HepG2 (cell line): ENCODE measurements at regions not wholly inside any gene's neighbourhood (a gene's known extent, or its start where the extent isn't known, plus 50 kb on each side); places are given as distances from the start of the nearest gene placed in this dataset.

Experiments used
- ELF1 ChIP-seq: sonication (generic); formaldehyde crosslinking; IDR thresholded peaks from 2 replicates; pipeline ENCODE4 v1.4.0; 2020; ENCODE audit warnings: missing genetic modification reagents
- FOXC1 ChIP-seq: sonication (generic); formaldehyde crosslinking; IDR thresholded peaks from 2 replicates; pipeline ENCODE4 v1.8.0; 2022; ENCODE audit warnings: mild to moderate bottlenecking, missing genetic modification reagents, borderline replicate concordance
- RAD21 ChIP-seq: fragments of 450-650 bp; formaldehyde crosslinking; IDR thresholded peaks from 2 replicates; pipeline ENCODE4 v1.5.0; 2020; ENCODE audit warnings: mild to moderate bottlenecking
- RXRA ChIP-seq: sonication (generic); formaldehyde crosslinking; IDR thresholded peaks from 2 replicates; pipeline ENCODE4 v1.5.1; 2020; ENCODE audit warnings: missing genetic modification reagents
- SNRNP70 ChIP-seq: fragments of 200-400 bp; formaldehyde crosslinking; IDR thresholded peaks from 2 replicates; pipeline ENCODE4 v1.6.1; 2017; ENCODE audit warnings: mild to moderate bottlenecking, low read depth, low read length, moderate library complexity
- SRF ChIP-seq: IDR thresholded peaks from 2 replicates; pipeline ENCODE4 v1.6.1; 2011; ENCODE audit warnings: mild to moderate bottlenecking, low read depth, low read length, moderate library complexity
- ZSCAN30 ChIP-seq: sonication (generic); formaldehyde crosslinking; IDR thresholded peaks from 2 replicates; pipeline ENCODE4 v1.5.0; 2020; ENCODE audit warnings: mild to moderate bottlenecking, missing genetic modification reagents
- TF ChIP-seq, protein P1 (sequence below): sonication (generic); formaldehyde crosslinking; IDR thresholded peaks from 2 replicates; pipeline ENCODE4 v1.4.0; 2020; ENCODE audit warnings: missing genetic modification reagents

DNA sequence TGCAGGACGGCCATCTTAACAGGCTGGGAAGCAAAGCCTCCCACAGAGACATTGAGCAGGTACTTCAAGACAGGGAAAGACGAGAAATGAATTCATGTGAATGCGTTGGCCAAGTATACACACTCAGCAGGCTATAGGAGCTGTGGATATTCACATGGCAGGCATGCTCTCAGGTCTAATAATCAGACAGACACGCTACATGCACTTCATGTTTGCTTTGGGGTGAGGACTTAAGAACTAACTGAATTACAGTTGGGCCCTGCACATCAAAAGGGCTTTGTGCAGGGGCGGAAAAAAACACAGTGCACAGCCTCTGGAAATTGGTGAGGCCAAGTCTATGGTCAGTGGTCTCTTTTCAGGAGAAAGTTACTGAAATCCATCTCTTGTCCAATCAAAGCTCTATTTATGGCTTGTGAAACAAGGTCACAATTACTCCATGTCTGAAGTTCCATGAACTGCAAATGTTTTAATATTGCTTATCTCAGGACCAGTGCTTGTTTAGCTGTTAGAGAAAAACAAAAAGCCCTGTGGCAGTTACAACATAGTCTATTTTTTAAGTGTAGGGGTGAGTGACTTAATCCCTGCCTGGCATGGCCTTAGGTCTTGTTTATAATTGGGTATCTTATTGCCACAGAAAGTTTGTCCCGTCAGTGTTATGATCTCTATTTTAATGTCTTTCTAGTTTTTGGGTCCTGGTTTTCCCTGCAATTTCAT, 100.6 kb upstream of the GOLGA6L6 start:
- TF ChIP-seq, protein P1, sequence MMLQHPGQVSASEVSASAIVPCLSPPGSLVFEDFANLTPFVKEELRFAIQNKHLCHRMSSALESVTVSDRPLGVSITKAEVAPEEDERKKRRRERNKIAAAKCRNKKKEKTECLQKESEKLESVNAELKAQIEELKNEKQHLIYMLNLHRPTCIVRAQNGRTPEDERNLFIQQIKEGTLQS (CRISPR knock-in tag), result no peak
- TF ChIP-seq ELF1 (CRISPR knock-in tag), result no peak
- no peak for TF ChIP-seq RAD21 (CRISPR knock-in tag)
- TF ChIP-seq SNRNP70, result no peak
- no peak for TF ChIP-seq RXRA (CRISPR knock-in tag)
- no peak for TF ChIP-seq ZSCAN30 (CRISPR knock-in tag)
- TF ChIP-seq FOXC1 (CRISPR knock-in tag), result no peak
- no peak for TF ChIP-seq SRF
